ENCODE measurements at regions not wholly inside any gene's neighbourhood (a gene's known extent, or its start where the extent isn't known, plus 50 kb on each side); places are given as distances from the start of the nearest gene placed in this dataset.

GRCh38 chr10:107356396-107356795 is 191.9 kb upstream of the SORCS1 start:
- TF ChIP-seq, protein P1, sequence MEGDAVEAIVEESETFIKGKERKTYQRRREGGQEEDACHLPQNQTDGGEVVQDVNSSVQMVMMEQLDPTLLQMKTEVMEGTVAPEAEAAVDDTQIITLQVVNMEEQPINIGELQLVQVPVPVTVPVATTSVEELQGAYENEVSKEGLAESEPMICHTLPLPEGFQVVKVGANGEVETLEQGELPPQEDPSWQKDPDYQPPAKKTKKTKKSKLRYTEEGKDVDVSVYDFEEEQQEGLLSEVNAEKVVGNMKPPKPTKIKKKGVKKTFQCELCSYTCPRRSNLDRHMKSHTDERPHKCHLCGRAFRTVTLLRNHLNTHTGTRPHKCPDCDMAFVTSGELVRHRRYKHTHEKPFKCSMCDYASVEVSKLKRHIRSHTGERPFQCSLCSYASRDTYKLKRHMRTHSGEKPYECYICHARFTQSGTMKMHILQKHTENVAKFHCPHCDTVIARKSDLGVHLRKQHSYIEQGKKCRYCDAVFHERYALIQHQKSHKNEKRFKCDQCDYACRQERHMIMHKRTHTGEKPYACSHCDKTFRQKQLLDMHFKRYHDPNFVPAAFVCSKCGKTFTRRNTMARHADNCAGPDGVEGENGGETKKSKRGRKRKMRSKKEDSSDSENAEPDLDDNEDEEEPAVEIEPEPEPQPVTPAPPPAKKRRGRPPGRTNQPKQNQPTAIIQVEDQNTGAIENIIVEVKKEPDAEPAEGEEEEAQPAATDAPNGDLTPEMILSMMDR (IDR thresholded peaks at IDR 0.05) = no peak
- TF ChIP-seq EMX1 (CRISPR knock-in tag; IDR thresholded peaks at IDR 0.05) (no peak), FOXJ3 (CRISPR knock-in tag; IDR thresholded peaks at IDR 0.05; ENCODE audit: borderline replicate concordance) (no peak), SP1 (CRISPR knock-in tag; conservative IDR thresholded peaks at IDR 0.05) (no peak)
- TF ChIP-seq, protein P2, sequence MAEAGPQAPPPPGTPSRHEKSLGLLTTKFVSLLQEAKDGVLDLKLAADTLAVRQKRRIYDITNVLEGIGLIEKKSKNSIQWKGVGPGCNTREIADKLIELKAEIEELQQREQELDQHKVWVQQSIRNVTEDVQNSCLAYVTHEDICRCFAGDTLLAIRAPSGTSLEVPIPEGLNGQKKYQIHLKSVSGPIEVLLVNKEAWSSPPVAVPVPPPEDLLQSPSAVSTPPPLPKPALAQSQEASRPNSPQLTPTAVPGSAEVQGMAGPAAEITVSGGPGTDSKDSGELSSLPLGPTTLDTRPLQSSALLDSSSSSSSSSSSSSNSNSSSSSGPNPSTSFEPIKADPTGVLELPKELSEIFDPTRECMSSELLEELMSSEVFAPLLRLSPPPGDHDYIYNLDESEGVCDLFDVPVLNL (CRISPR knock-in tag; IDR thresholded peaks at IDR 0.05; ENCODE audit: borderline replicate concordance, low read depth) = no peak
- TF ChIP-seq, protein P3, sequence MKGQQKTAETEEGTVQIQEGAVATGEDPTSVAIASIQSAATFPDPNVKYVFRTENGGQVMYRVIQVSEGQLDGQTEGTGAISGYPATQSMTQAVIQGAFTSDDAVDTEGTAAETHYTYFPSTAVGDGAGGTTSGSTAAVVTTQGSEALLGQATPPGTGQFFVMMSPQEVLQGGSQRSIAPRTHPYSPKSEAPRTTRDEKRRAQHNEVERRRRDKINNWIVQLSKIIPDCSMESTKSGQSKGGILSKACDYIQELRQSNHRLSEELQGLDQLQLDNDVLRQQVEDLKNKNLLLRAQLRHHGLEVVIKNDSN (CRISPR knock-in tag; IDR thresholded peaks at IDR 0.05) = no peak
- TF ChIP-seq, protein P4, sequence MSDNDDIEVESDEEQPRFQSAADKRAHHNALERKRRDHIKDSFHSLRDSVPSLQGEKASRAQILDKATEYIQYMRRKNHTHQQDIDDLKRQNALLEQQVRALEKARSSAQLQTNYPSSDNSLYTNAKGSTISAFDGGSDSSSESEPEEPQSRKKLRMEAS (CRISPR knock-in tag; IDR thresholded peaks at IDR 0.05) = no peak

All from WTC11 (cell line).